ENCODE measurements at regions not wholly inside any gene's neighbourhood (a gene's known extent, or its start where the extent isn't known, plus 50 kb on each side); places are given as distances from the start of the nearest gene placed in this dataset.

DNA sequence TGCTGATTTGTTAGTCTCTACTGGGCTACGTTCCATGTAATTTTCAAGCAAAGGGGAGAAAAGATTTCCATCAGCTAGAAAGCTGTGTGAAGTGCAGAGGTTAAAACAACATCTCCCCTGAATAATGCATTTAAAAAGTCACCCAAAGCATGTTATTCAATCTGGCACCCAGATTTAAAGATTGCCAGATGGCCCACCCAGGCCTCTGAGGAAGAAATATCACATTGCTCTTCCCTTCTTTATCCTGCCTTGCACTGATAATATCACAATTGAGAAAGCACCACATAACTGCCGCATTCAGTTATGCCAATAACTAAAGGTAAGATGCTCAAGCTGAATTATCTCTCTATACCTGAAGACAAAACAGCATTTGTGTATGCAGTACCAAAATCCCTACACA is 119.4 kb upstream of the PUM3 start:
- intact Hi-C loops (cut with DNase I): no loop called here
- DNase-seq (no peak), ATAC-seq (no peak), FAIRE-seq (no peak)
- no peak overlapping the region for H3K4me3 ChIP-seq
- no peaks in the 10 kb centered on the region for H3K9me3 ChIP-seq
- TF ChIP-seq CTCF (IDR thresholded peaks at IDR 0.05): no peak
- H3K27ac ChIP-seq: no peak overlapping the region
- no peaks in the 10 kb centered on the region for H3K36me3 ChIP-seq
- no peaks in the 10 kb centered on the region for H3K27me3 ChIP-seq
- 79 to 92% methylated on average over 2 of the region's 2 CpGs for WGBS, 2 donors
- no peaks in the 10 kb centered on the region for H3K4me1 ChIP-seq

GRCh38 chr9:2962471-2963172 is 118.7 kb upstream of the PUM3 start:
- ATAC-seq: no peak
- FAIRE-seq: no peak
- WGBS, 2 donors: 58 to 72% methylated on average over 6 of the region's 6 CpGs
- no peak for TF ChIP-seq CTCF (IDR thresholded peaks at IDR 0.05)
- no peaks in the 10 kb centered on the region for H3K4me1 ChIP-seq
- H3K27ac ChIP-seq: no peak overlapping the region
- no peaks in the 10 kb centered on the region for H3K27me3 ChIP-seq
- no peak for DNase-seq
- no peaks in the 10 kb centered on the region for H3K36me3 ChIP-seq
- no peaks in the 10 kb centered on the region for H3K9me3 ChIP-seq
- no peak overlapping the region for H3K4me3 ChIP-seq
- intact Hi-C loops (cut with DNase I): no loop called here

GRCh38 chr9:2958219-2958618 is 114.3 kb upstream of the PUM3 start:
- H3K4me3 ChIP-seq: no peak overlapping the region
- H3K27ac ChIP-seq: no peak overlapping the region
- H3K9me3 ChIP-seq: no peaks in the 10 kb centered on the region
- no peaks in the 10 kb centered on the region for H3K27me3 ChIP-seq
- H3K36me3 ChIP-seq: no peaks in the 10 kb centered on the region
- DNase-seq (no peak), FAIRE-seq (no peak), ATAC-seq (no peak)
- no peaks in the 10 kb centered on the region for H3K4me1 ChIP-seq
- intact Hi-C loops (cut with DNase I): no loop called here
- WGBS, 2 donors: 60 to 77% methylated on average over 2 of the region's 2 CpGs
- no peak for TF ChIP-seq CTCF (IDR thresholded peaks at IDR 0.05)

DNA sequence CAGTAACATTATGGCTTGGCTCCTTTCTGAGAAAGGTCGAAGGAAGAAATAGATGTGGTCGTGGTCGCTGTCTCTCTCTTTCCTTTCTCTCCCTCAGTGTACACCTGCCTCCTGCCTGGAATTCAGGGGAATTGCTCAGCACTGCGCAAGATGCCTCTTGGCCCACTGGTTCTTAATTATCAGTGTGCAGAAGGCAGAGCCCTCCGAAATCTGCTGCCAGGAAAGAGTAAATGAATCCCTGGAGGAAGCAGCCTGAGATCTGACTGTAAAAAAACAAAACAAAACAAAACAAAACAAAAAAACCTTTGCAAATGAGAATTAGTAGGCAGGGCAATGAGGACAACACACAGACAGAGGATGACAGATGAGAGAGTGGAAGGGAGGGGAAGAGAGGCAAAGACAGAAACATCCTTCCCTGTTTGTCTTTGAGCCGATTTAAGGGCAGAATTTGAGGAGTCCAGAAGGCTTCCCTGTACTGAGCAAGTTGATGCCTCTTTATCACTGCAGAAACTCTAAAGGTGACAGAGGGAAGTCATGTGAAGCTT is 113.8 kb upstream of the PUM3 start:
- FAIRE-seq (no peak), ATAC-seq (no peak), DNase-seq (no peak)
- Histone ChIP-seq H3K27me3 (no peaks in the 10 kb centered on the region), H3K9me3 (no peaks in the 10 kb centered on the region), H3K27ac (no peak overlapping the region), H3K36me3 (no peaks in the 10 kb centered on the region), H3K4me3 (no peak overlapping the region), H3K4me1 (no peaks in the 10 kb centered on the region)
- TF ChIP-seq CTCF (IDR thresholded peaks at IDR 0.05): no peak
- 60 to 61% methylated on average over 6 of the region's 6 CpGs for WGBS, 2 donors
- intact Hi-C loops (cut with DNase I): no loop called here

DNA sequence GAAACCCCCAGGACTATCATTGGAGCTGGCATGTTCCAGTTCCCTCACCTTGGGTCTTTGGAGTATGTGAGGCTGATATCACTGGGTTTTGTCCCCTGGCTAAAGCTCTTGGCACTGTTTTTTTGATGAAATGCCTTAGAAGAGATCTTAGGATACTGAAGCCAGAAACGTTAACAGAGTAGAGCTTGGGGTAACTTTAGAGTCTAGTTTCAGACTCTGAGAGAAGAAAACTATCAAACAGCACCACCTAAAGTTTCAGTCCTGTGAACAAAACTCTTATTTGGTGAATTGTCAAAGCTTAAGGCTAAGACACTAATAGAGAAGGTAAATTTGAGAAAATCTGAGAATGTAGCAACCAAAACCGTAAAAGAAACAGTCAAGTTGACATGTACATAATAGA is 111.7 kb upstream of the PUM3 start:
- FAIRE-seq (no peak), ATAC-seq (no peak), DNase-seq (no peak)
- H3K4me3 ChIP-seq: no peak overlapping the region
- no peak for TF ChIP-seq CTCF (IDR thresholded peaks at IDR 0.05)
- H3K4me1 ChIP-seq: no peaks in the 10 kb centered on the region
- no peaks in the 10 kb centered on the region for H3K27me3 ChIP-seq
- 28 to 47% methylated on average over 2 of the region's 2 CpGs for WGBS, 2 donors
- no peaks in the 10 kb centered on the region for H3K9me3 ChIP-seq
- no peaks in the 10 kb centered on the region for H3K36me3 ChIP-seq
- H3K27ac ChIP-seq: no peak overlapping the region
- intact Hi-C loops (cut with DNase I): no loop called here

All from pancreas (tissue), 10 donors.